OCI-LY1 (cell line): ENCODE measurements at regions not wholly inside any gene's neighbourhood (a gene's known extent, or its start where the extent isn't known, plus 50 kb on each side); places are given as distances from the start of the nearest gene placed in this dataset.

Source experiments
- H2AFZ ChIP-seq: fragments of 200-600 bp; sonication (generic), shearing (Covaris generic); 2 replicates; pipeline ENCODE4 v1.6.0; 2014; ENCODE audit warnings: antibody characterized with exemption, mild to moderate bottlenecking, low read length
- H3F3A ChIP-seq: fragments of 200-600 bp; sonication (generic), shearing (Covaris generic); 2 replicates; pipeline ENCODE4 v1.6.0; 2014; ENCODE audit warnings: mild to moderate bottlenecking, antibody characterized with exemption, low read length, moderate library complexity; ENCODE audit not compliant: insufficient read depth
- H3K27ac ChIP-seq: fragments of 200-600 bp; sonication (generic); 2 replicates; pipeline ENCODE4 v1.5.1; 2014; ENCODE audit warnings: low read length, mixed run types, mild to moderate bottlenecking, low read depth; ENCODE audit not compliant: poor library complexity, severe bottlenecking
- H3K27me3 ChIP-seq: fragments of 200-600 bp; sonication (generic); 2 replicates; pipeline ENCODE4 v1.6.0; 2014; ENCODE audit warnings: antibody characterized with exemption, mild to moderate bottlenecking, low read length, moderate library complexity; ENCODE audit not compliant: insufficient read depth
- H3K36me3 ChIP-seq: fragments of 200-600 bp; sonication (generic); 2 replicates; pipeline ENCODE4 v1.6.1; 2014; ENCODE audit warnings: mild to moderate bottlenecking, antibody characterized with exemption, low read length, moderate library complexity, mixed read lengths; ENCODE audit not compliant: insufficient read depth
- H3K4me1 ChIP-seq: fragments of 200-600 bp; sonication (generic); 2 replicates; pipeline ENCODE4 v1.5.1; 2014; ENCODE audit warnings: mild to moderate bottlenecking, low read length, moderate library complexity; ENCODE audit not compliant: insufficient read depth, severe bottlenecking
- H3K4me2 ChIP-seq: fragments of 200-600 bp; sonication (generic), shearing (Covaris generic); 2 replicates; pipeline ENCODE4 v1.6.1; 2014; ENCODE audit warnings: low read length
- H3K4me3 ChIP-seq: fragments of 200-600 bp; sonication (generic); 2 replicates; pipeline ENCODE4 v1.5.1; 2014; ENCODE audit warnings: low read length, low read depth, mild to moderate bottlenecking, mixed read lengths; ENCODE audit not compliant: poor library complexity, severe bottlenecking
- H3K79me2 ChIP-seq: fragments of 200-600 bp; shearing (Covaris generic); 2 replicates; pipeline ENCODE4 v1.6.1; 2016; ENCODE audit warnings: mixed run types, low read length, mixed read lengths; ENCODE audit not compliant: insufficient read depth
- H3K9ac ChIP-seq: fragments of 200-600 bp; sonication (generic), shearing (Covaris generic); 2 replicates; pipeline ENCODE4 v1.6.1; 2014; ENCODE audit warnings: mild to moderate bottlenecking, low read length, mixed read lengths
- H3K9me2 ChIP-seq: fragments of 200-600 bp; sonication (generic), shearing (Covaris generic); 2 replicates; pipeline ENCODE4 v1.6.1; 2014; ENCODE audit warnings: low read depth, mild to moderate bottlenecking, low read length, mixed read lengths
- H3K9me3 ChIP-seq: fragments of 200-600 bp; shearing (Covaris generic); 2 replicates; pipeline ENCODE4 v1.6.1; 2014; ENCODE audit warnings: low read length, mixed read lengths
- H4K20me1 ChIP-seq: fragments of 200-600 bp; sonication (generic), shearing (Covaris generic); 2 replicates; pipeline ENCODE4 v1.6.0; 2016; ENCODE audit warnings: mild to moderate bottlenecking, low read length; ENCODE audit not compliant: insufficient read depth
- EZH2 ChIP-seq: fragments of 200-600 bp; sonication (generic), shearing (Covaris generic); IDR thresholded peaks from 2 replicates; pipeline ENCODE4 v1.8.0; 2017; ENCODE audit warnings: borderline replicate concordance, mixed run types, mild to moderate bottlenecking, antibody characterized with exemption, low read length, moderate library complexity, mixed read lengths
- TF ChIP-seq, protein P1 (sequence below): fragments of 200-600 bp; sonication (generic), shearing (Covaris generic); IDR thresholded peaks from 2 replicates; pipeline ENCODE4 v1.5.1; 2017; ENCODE audit warnings: mild to moderate bottlenecking, antibody characterized with exemption, low read length, moderate library complexity, mixed read lengths

DNA sequence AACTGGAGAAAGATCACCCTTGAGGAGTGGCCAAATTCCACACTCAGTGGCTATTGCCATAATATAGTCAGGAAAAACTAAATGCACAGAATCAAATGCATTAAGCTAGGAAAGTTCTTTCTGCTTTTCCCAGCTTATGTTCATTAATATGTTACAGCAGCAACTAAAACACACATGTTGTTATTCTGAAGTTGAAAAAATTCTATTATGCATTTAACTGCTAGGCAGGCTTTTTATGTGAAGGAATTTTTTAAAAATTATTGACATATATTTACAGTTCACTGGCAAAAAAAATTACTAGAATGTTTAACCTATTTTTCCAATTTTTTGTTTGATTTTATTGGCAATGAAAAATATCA is 135.2 kb upstream of the IL12A start:
- H3K4me2 ChIP-seq: no peak overlapping the region
- no peaks in the 10 kb centered on the region for H3K4me1 ChIP-seq
- H3K9ac ChIP-seq: no peak overlapping the region

GRCh38 chr3:159854500-159855124 is 134.0 kb upstream of the IL12A start:
- Histone ChIP-seq H3K27me3 (no peaks in the 10 kb centered on the region), H3K4me3 (no peak overlapping the region), H3F3A (no peaks in the 10 kb centered on the region), H2AFZ (no peak overlapping the region), H4K20me1 (no peaks in the 10 kb centered on the region), H3K4me1 (no peaks in the 10 kb centered on the region), H3K36me3 (no peaks in the 10 kb centered on the region), H3K27ac (no peak overlapping the region), H3K9ac (no peak overlapping the region), H3K79me2 (no peaks in the 10 kb centered on the region), H3K9me2 (no peaks in the 10 kb centered on the region), H3K9me3 (no peaks in the 10 kb centered on the region), H3K4me2 (no peak overlapping the region)
- no peak for TF ChIP-seq EZH2

More for the DNA sequence above, 135.2 kb upstream of the IL12A start:
- Histone ChIP-seq H4K20me1 (no peaks in the 10 kb centered on the region), H3K4me3 (no peak overlapping the region), H3K79me2 (no peaks in the 10 kb centered on the region), H3F3A (no peaks in the 10 kb centered on the region), H3K9me3 (no peaks in the 10 kb centered on the region), H3K9me2 (no peaks in the 10 kb centered on the region), H3K27ac (no peak overlapping the region), H3K27me3 (no peaks in the 10 kb centered on the region), H2AFZ (no peak overlapping the region), H3K36me3 (no peaks in the 10 kb centered on the region)
- TF ChIP-seq, protein P1, sequence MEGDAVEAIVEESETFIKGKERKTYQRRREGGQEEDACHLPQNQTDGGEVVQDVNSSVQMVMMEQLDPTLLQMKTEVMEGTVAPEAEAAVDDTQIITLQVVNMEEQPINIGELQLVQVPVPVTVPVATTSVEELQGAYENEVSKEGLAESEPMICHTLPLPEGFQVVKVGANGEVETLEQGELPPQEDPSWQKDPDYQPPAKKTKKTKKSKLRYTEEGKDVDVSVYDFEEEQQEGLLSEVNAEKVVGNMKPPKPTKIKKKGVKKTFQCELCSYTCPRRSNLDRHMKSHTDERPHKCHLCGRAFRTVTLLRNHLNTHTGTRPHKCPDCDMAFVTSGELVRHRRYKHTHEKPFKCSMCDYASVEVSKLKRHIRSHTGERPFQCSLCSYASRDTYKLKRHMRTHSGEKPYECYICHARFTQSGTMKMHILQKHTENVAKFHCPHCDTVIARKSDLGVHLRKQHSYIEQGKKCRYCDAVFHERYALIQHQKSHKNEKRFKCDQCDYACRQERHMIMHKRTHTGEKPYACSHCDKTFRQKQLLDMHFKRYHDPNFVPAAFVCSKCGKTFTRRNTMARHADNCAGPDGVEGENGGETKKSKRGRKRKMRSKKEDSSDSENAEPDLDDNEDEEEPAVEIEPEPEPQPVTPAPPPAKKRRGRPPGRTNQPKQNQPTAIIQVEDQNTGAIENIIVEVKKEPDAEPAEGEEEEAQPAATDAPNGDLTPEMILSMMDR: no peak
- TF ChIP-seq EZH2: no peak

- Histone ChIP-seq H3K4me3 (no peak overlapping the region), H2AFZ (no peak overlapping the region), H3K27me3 (no peaks in the 10 kb centered on the region), H3K9me2 (no peaks in the 10 kb centered on the region), H3K4me2 (no peak overlapping the region), H3K4me1 (no peaks in the 10 kb centered on the region), H3K79me2 (no peaks in the 10 kb centered on the region), H3K9me3 (no peaks in the 10 kb centered on the region), H3K9ac (no peak overlapping the region), H3K27ac (no peak overlapping the region), H3F3A (no peaks in the 10 kb centered on the region), H4K20me1 (no peaks in the 10 kb centered on the region), H3K36me3 (no peaks in the 10 kb centered on the region)
- no peak for TF ChIP-seq EZH2
- TF ChIP-seq, protein P1: no peak
These were observed 132.9 kb upstream of the IL12A start for GRCh38 chr3:159855599-159856346.
